Tibial artery (tissue), 4 donors: ENCODE measurements at regions not wholly inside any gene's neighbourhood (a gene's known extent, or its start where the extent isn't known, plus 50 kb on each side); places are given as distances from the start of the nearest gene placed in this dataset.

Experiments
- DNase-seq, 2 donors: peaks; one replicate each; pipeline ENCODE4 v3.0.0-alpha.2; 2019
- H3K27ac ChIP-seq, 2 donors: fragments of 200-600 bp; sonication (generic) in 1 of 2; 1 replicate in 1 of 2; 2 replicates in 1 of 2; pipeline ENCODE4 v1.5.1; 2018 to 2019; ENCODE audit warnings: mild to moderate bottlenecking in 1 of 2
- H3K27me3 ChIP-seq, 2 donors: fragments of 200-600 bp; sonication (generic) in 1 of 2; one replicate each; pipeline versions ENCODE4 v1.5.1 to v1.6.0; 2016 to 2019
- H3K36me3 ChIP-seq, 3 donors: fragments of 200-600 bp; sonication (generic) in 2 of 3; one replicate each; pipeline ENCODE4 v1.5.1; 2016 to 2019; ENCODE audit warnings: mild to moderate bottlenecking in 2 of 3
- H3K4me1 ChIP-seq, 4 donors: fragments of 200-600 bp; sonication (generic) in 2 of 4; 1 replicate in 3 of 4; 2 replicates in 1 of 4; pipeline ENCODE4 v1.5.1; 2016 to 2019
- H3K4me3 ChIP-seq, 2 donors: fragments of 200-600 bp; sonication (generic) in 1 of 2; 1 replicate in 1 of 2; 2 replicates in 1 of 2; pipeline ENCODE4 v1.5.1; 2018 to 2019; ENCODE audit warnings: mild to moderate bottlenecking in 2 of 2
- H3K9me3 ChIP-seq, 3 donors: fragments of 200-600 bp; sonication (generic) in 1 of 3; one replicate each; pipeline ENCODE4 v1.5.1; 2016 to 2019
- intact Hi-C: fragments of 100-400 bp; cut with DNase I; formaldehyde crosslinking; loops from one replicate; pipeline ENCODE4 v1.15.0; 2023; ENCODE audit warnings: low total_unique reads
- TF ChIP-seq, protein P1 (sequence below), 2 experiments: fragments of 200-600 bp in 1 of 2; fragments of 450-650 bp in 1 of 2; IDR thresholded peaks; one replicate each; pipeline ENCODE4 v1.5.1; 2017 to 2019; ENCODE audit warnings: antibody characterized with exemption in 2 of 2, mild to moderate bottlenecking in 1 of 2, moderate library complexity in 1 of 2

DNA sequence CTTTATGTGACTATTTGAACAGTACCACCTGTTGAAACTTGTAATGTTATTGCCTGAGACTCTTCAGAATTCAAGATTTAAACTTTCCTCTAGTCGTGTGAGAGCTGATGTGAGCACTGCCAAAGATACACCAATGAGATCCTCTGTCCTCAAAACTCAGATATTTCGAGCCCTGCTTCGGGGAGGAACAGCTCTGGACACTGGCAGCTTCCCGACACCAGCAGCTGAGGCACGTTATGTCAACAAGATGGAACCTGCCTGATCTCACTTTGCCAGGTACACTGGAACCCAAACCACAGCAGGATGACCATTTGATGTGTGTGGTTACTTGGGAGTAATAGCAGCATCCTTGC is 319.9 kb upstream of the RBMS1 start:
- TF ChIP-seq, protein P1, sequence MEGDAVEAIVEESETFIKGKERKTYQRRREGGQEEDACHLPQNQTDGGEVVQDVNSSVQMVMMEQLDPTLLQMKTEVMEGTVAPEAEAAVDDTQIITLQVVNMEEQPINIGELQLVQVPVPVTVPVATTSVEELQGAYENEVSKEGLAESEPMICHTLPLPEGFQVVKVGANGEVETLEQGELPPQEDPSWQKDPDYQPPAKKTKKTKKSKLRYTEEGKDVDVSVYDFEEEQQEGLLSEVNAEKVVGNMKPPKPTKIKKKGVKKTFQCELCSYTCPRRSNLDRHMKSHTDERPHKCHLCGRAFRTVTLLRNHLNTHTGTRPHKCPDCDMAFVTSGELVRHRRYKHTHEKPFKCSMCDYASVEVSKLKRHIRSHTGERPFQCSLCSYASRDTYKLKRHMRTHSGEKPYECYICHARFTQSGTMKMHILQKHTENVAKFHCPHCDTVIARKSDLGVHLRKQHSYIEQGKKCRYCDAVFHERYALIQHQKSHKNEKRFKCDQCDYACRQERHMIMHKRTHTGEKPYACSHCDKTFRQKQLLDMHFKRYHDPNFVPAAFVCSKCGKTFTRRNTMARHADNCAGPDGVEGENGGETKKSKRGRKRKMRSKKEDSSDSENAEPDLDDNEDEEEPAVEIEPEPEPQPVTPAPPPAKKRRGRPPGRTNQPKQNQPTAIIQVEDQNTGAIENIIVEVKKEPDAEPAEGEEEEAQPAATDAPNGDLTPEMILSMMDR (IDR thresholded peaks at IDR 0.05), result no peak
- Histone ChIP-seq H3K4me3 (no peak overlapping the region), H3K4me1 (no peaks in the 10 kb centered on the region), H3K27me3 (no peaks in the 10 kb centered on the region), H3K36me3 (no peaks in the 10 kb centered on the region), H3K27ac (no peak overlapping the region), H3K9me3 (no peaks in the 10 kb centered on the region)
- no peak for DNase-seq
- intact Hi-C loops, result no loop called here

DNA sequence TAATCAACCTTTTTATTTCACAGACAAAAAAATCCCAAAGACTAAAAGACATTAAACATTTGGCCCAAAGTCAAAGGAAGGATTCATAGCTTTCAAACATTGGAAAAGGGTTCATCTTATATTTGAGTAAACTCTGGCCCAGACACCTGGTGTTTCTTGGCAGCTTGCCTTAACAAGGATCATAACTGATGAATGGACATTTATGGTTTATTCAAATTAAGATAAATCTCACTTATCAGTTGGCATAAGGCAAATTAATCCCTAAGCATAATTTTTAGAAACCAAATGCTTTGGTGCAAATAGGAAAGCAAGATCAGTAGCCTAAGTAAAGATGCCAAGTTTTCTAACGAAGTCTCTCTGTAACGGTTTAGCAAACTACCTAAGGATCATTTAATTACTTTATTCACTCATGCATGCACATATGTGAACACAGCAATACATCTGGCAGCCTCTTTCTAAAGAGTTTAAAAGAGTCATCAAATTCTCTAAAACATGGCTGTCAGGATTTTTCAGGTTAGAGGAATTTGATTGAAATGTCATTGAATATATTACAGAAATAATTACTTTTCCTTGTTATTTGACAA is 323.4 kb upstream of the RBMS1 start:
- TF ChIP-seq, protein P1 (IDR thresholded peaks at IDR 0.05), result no peak
- H3K4me3 ChIP-seq, result no peak overlapping the region
- no peak for DNase-seq
- no peaks in the 10 kb centered on the region for H3K36me3 ChIP-seq
- intact Hi-C loops, result no loop called here
- no peak overlapping the region for H3K27ac ChIP-seq
- H3K27me3 ChIP-seq, result no peaks in the 10 kb centered on the region
- no peaks in the 10 kb centered on the region for H3K4me1 ChIP-seq
- no peaks in the 10 kb centered on the region for H3K9me3 ChIP-seq

DNA sequence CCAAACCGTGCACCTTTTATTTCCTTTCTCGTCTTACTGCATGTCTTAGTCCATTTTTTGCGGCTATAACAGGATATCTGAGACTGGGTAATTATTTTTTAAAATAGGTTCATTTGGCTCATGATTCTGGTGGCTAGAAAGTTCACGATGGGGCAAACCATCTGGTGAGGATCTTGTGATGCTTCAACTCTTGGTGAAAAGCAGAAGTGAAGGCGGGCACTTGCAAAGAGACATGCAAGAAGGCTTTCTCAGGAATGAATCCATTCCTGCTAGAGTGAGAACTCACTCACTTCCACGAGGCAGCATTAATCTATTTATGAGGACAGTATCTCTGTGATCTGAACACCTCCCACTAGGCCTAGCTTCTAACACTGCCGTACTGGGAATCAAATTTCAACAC is 327.1 kb upstream of the RBMS1 start:
- Histone ChIP-seq H3K27me3 (no peaks in the 10 kb centered on the region), H3K4me3 (no peak overlapping the region), H3K4me1 (no peaks in the 10 kb centered on the region), H3K27ac (no peak overlapping the region), H3K9me3 (peaks cover 0 to 13% (median 11%) of the 10 kb centered on the region in 3 donors), H3K36me3 (no peaks in the 10 kb centered on the region)
- TF ChIP-seq, protein P1 (IDR thresholded peaks at IDR 0.05), result no peak
- no peak for DNase-seq
- intact Hi-C loops, result no loop called here

DNA sequence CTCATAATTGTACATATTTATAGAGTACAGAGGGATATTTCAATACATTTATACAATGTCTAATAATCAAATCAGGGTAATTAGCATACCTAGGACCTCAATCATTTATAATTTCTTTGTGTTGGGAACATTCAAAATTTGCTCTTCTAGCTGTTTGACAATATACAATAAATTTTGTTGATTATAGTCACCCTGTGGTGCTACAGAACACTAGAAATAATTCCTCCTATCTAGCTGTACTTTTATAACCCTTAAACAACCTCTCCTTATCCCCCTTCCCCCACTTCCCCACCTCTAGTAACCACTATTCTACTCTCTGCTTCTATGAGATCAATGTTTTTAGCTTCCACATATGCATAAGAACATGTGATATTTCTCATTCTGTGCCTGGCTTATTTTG is 328.4 kb upstream of the RBMS1 start:
- H3K36me3 ChIP-seq, result no peaks in the 10 kb centered on the region
- H3K27ac ChIP-seq, result no peak overlapping the region
- H3K4me1 ChIP-seq, result no peaks in the 10 kb centered on the region
- no peak overlapping the region for H3K4me3 ChIP-seq
- H3K27me3 ChIP-seq, result no peaks in the 10 kb centered on the region
- TF ChIP-seq, protein P1 (IDR thresholded peaks at IDR 0.05), result no peak
- H3K9me3 ChIP-seq, result peaks cover 0 to 25% (median 24%) of the 10 kb centered on the region in 3 donors
- no peak for DNase-seq
- intact Hi-C loops, result no loop called here

DNA sequence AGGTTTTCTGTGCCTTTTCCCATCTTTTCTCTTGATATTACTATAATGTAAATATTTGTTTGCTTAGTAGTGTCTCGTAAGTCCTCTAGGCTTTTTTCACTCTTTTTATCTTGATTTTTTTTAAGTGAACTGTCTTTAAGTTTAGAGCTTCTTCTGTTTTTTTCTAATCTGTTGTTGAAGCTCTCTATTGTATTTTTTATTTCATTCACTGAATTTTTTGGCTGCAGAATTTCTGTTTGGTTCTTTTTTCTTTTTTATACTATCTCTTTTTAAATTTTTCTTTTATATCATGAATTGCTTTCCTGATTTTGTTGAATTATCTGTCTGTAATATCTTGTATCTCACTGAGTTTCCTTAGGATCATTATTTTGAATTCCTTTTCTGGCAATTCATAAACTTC is 331.8 kb upstream of the RBMS1 start:
- intact Hi-C loops, result no loop called here
- no peak overlapping the region for H3K27ac ChIP-seq
- H3K4me1 ChIP-seq, result no peaks in the 10 kb centered on the region
- H3K36me3 ChIP-seq, result no peaks in the 10 kb centered on the region
- H3K27me3 ChIP-seq, result no peaks in the 10 kb centered on the region
- H3K9me3 ChIP-seq, result peaks cover 0 to 30% (median 24%) of the 10 kb centered on the region in 3 donors
- DNase-seq, result no peak
- TF ChIP-seq, protein P1 (IDR thresholded peaks at IDR 0.05), result no peak
- H3K4me3 ChIP-seq, result no peak overlapping the region

DNA sequence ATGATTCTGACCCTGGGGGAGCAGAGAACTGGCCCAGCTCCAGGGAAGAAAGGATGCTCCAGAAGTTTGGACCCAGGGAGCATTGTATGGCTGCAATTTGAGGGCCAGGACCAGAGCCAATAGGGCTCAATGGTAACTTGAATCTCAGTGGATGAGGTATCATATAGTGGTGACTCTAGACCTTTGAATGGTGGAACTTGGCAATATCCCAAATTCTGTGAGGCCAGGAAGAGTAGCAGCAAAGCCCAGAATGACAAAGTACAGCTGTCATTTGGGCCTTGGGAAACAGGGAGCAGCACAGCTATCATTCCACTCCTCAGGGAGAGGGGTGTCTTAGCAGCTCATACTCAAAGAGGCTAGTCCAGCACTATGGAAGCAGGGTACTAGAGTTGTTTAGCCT is 332.9 kb upstream of the RBMS1 start:
- Histone ChIP-seq H3K27ac (no peak overlapping the region), H3K4me1 (no peaks in the 10 kb centered on the region), H3K36me3 (no peaks in the 10 kb centered on the region), H3K9me3 (peaks cover 0 to 30% (median 24%) of the 10 kb centered on the region in 3 donors), H3K27me3 (no peaks in the 10 kb centered on the region), H3K4me3 (no peak overlapping the region)
- TF ChIP-seq, protein P1 (IDR thresholded peaks at IDR 0.05), result no peak
- intact Hi-C loops, result no loop called here
- DNase-seq, result no peak
